IPS-NIHi11 (cell line): ENCODE measurements at regions not wholly inside any gene's neighbourhood (a gene's known extent, or its start where the extent isn't known, plus 50 kb on each side); places are given as distances from the start of the nearest gene placed in this dataset.

Experiments
- DNase-seq: peaks from one replicate; pipeline ENCODE4 v3.0.0; 2012; ENCODE audit warnings: mixed read lengths, low spot score

DNA sequence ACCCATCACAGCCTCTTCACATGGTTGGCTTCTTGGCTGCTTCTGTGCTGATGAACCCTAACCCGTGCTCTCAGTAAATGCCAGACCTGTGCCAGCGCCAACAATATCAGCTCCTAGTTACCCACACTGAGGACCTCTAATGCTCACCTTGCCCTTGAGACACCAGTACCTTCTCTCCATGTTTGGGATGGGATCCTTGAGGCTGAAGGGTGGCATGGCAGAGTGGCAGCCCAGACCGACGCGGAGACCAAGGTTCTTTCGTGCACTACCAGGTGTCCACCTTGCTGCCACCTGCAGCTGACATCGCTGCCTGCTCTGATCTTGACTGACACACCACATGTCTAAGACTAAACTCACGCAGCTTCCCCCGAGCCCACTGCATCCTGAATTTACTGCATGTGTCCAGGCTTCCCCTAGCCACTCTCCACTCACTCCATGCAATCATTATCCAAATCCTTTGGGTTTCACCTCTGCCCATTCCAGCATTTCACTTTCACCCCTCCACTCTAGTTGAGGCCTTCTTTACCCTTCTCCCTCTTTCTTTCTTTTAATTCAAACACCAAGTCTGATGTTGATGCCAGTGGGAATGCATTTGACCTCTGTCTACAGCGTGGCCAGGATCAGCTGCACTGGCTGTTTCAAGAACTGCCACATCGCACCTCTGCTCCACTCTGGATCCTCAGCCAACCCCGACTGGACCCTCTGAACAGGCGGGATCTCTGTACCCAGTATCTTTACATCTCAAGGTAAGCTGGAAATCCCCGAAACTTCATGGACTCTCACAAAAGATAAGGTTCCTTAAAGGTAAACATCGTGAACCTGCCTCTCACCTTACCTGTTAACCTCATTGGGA, 294.9 kb downstream of the GLRX3 start:
- no peak for DNase-seq

DNA sequence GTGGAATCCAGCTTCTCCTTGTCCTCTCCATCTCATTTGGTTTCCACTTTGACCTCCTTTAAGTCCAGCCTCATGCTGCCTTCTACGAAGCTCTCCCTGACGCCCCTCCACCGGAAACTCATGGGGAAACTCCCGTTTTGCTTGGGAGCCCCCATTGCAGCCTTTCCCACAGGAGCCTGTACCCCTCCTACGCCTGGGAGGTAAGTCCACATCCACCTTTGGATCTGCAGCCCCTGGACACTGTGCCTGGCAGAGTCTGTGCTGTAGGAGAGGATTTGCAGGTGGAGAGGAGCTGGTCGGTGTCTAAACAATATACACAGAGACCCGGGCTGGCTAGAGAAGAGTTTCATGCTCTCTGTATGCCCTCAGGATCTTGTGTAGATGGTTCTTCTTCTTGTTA, 296.1 kb downstream of the GLRX3 start:
- no peak for DNase-seq

DNA sequence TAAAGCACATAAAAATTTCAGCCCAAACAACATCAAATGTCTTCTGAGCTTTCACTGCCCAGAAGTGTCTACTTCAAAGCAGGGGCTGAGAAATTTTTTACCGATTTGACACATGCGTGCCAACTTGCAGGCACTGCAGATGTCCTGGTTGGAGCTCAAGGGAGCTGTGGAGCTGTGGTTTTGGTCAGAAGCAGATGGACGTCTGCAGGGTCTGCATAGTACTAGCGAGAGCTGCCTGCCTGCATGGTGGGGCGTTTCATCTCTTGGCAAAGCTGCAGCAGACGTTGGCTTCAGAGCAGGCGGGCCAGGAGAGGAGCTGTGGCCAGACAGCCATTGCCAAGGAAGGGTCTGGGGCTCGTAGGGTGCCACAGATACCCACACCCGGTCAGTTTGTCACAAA, 296.7 kb downstream of the GLRX3 start:
- DNase-seq = no peak

DNA sequence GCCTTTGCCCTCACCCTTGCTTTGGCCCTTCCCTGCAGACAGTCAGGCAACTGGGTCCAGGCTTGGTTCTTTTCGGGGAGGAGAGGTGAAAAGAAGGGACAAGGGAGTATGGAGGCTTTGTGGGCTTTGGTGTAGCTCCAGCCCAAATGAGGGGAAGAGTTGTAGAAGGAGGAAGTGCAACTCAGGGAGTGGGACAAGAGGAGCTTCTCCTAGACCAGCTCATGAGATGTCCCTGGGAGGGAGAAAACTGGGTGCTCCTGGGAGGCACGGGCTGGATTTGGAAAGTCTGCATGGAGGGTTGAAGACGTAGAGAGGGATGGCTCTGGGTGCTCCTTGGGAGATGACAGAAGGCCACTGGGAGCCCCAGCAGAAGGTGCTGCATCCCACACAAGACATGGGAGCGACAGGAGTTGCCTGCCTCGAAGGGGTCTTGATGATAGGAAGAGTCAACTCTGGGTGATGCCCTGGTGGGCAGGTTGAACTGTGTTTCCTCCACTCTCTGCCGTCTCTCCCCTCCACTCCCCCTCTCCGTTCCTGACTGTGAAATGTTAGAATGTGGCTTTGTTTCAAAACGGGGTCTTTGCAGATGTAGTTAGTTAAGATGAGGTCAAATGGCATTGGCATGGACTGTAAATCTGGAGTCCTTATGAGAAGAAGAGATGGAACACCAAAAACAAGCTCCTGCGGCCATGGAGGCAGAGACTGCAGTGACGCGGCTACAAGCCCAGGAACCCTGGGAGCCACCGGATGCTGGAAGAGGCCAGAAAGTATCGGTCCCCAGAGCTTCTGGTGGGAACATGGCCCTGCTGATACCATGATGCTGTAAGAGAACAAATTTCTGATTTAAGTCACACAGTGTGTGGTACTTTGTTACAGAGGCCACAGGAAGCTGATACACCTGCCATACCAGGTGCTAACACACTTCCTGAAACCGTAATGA, 298.5 kb downstream of the GLRX3 start:
- no peak for DNase-seq

DNA sequence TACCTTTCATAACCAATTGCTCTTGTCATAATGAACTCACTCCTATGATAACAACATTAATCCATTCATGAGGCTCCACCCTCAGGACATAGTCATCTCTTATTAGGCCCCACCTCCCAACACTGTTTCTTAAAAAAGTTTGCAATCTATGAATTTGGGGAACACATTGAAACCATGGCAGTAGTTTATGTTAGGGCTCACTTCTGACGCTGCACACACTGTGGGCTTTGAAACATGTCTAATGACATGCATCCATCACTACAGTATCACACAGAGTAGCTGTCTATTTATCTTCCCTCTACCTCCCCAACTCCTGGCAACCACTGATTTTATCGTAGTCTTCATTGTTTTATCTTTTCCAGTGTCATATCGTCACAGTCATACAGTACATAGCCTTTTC, 299.8 kb downstream of the GLRX3 start:
- DNase-seq = no peak

DNA sequence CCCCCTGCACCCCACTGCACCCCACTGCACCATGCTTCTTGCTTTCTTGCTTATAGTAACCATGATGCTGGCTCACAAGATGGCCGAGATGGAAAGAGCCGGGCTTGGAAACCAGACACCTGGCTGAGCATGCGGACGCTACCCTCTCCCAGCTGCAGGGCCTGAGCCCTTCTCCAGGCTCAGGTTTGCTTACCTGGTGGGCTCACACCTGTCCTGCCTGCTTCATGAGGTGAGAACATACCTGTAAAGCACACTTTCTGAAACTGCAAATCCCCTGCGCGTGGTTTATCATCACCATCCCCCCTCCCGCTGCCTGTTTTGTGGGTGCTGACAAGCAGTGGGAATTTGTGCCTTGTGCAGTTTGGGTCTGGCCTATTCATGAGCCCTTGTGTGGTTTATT, 302.7 kb downstream of the GLRX3 start:
- no peak for DNase-seq

DNA sequence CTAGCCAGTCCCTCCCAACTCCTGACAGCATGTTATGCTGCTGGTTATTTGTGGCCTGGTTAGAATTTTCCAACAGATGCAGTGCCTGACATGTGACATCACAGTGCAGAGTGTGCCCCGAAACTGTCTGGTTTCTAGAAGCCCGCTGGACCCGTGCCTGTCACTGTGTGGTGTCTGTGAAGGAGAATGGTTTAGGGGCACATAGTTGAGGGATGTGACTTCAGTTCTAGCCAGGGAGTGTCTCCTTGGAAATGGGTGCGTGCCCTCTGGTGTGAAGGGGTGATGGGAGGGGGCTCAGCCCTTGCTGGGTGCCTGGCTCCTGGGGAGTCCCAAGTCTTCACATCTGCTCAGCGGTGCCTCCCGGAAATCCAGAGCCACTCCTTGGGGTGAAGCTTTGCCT, 303.6 kb downstream of the GLRX3 start:
- DNase-seq = no peak

DNA sequence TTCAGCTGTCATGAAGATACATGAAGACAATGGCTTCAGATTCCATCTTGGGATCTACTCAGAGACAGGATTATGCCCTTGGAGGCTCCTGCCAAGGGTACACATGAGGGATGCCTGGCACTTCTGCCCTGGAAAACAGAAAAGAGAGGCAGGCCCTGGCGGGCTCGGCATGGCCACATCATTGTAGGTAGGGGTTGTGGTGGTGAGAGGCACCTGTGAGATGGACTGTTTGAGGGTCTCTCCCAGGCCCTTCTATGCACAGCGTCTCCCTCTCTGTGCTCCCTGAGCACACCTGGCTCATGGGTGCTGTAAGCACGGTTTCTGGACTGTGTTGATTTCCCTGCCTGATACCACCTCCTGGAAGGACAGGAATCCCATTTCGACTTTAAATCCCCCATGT, 304.3 kb downstream of the GLRX3 start:
- no peak for DNase-seq

DNA sequence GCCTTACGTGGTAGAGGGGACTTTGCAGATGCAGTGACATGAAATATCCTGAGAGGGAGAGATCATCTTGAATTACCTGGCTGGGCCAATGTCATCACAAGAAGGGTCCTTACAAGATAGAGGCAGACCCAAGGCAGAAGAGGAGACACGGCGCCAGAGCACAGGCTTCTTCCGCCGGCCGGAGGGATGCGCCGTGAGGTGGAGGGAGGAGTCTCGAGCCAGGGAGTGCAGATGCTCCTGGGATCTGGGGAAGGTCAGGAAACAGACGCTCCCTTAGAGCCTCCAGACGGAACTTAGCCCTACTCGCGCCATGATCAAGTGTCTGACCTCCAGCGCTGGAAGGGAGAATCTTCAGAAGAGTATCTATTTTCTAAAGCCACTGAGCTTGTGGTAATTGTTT, 304.8 kb downstream of the GLRX3 start:
- DNase-seq = no peak

DNA sequence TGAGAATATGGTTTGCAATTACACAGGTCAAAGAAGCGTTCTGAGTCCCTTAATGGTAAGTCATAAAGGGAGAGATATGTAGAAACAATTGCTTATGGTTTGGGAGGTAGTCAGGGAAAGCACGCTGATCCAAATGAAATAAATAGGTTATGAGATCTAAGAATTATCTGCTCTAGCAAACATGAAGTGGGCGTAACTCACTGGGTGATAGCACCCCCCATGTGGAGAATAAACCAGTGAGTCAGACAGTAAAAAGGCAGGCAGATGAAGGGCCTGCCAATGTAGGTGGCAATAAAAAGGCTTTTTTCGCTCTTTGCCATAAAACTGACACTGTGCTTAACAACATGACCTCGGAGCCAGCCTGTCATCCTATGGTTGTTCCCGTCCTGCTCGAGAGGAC, 306.9 kb downstream of the GLRX3 start:
- no peak for DNase-seq

DNA sequence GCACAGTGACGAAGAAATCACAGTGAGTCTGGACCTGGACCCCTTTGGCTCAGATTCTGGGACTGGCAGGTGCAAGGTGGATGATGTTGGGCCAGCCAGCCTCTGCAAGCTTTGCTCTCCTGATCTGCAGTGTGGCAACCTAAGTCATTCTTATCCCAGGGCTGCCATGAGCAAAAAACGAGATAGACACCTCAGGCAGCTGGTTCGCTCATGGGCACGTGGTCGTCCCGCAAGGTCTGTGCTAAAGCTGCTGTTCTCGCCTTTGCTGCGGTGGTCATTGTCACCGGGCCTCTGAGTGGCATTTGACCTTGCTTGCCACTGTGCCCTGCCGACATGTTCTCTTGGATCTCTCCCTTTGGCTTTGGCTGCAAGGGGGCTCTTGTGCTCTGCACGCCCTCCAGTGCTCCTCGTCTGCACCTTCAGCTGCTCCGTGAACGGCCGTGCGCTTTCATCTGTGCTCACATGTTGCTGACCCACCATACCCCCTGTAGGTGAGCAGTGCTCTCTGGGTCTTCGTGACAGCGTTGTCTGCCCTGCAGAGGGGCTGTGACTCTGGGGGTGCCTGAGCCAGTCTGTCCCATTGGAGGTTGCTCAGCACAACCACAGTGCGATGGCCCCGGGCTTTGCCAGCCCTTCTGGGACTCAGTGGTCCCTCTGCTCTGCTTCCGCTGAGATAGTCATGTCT, 317.0 kb downstream of the GLRX3 start:
- no peak for DNase-seq

DNA sequence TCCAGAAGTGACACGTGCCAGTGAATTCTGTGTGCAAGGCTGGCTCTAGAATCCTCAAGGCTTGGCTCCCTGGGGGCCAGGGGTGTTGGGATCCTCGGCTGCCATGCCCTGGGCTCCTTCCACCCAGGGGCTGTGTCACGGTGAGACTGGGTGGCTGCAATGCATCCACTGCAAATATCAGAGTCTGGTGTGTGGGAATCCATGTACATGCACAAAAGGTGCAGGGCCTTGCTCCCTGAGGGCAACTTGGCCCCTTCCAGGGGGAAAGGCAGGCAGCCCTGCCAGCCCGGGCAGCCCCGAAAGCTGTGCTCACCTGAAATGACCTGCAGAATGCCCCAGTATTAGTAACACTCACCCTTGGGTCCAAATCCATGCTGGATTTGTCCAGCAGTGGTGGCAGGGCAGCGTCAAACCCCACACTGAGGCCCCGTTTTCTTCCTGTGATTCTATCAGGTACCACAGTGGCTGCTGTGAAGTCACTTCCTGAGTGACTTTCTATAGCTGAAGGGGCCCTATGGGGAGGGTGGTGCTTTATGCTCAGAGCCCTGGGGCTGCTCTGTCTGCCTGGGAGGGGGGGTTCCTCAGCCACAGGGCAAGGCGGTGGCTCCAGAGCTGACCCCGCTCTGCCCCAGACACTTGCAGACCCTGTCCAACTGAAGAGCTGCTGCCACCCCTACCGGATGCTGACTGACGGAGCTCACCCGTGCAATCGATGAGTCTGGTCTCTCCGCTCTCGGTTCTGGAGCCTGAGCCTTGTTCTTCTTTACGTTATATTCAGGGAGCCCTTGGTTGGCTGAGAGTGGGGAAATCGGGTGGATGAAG, 317.7 kb downstream of the GLRX3 start:
- no peak for DNase-seq

DNA sequence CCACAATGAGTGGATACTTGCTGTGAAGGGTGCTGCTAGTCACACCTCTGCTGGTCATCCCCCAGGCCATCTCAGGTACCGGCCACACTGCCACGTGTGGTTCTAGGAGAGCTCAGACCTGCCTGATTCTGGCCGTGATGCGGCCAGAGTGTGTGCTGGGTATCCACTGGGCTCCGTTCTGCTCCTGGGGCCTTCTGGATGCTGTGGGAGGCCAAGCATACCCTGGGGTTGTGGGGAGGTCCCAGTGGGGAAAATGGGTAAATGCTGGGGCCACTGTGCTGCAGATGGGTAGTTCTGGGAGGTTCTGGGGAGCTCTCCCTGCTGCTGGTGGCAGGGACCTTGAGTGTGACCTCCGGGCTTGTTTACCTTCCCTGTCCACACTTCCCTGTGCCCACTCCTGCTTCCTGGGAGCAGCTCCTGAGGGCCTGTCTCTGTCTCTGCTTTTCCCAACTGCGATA, 318.4 kb downstream of the GLRX3 start:
- no peak for DNase-seq

DNA sequence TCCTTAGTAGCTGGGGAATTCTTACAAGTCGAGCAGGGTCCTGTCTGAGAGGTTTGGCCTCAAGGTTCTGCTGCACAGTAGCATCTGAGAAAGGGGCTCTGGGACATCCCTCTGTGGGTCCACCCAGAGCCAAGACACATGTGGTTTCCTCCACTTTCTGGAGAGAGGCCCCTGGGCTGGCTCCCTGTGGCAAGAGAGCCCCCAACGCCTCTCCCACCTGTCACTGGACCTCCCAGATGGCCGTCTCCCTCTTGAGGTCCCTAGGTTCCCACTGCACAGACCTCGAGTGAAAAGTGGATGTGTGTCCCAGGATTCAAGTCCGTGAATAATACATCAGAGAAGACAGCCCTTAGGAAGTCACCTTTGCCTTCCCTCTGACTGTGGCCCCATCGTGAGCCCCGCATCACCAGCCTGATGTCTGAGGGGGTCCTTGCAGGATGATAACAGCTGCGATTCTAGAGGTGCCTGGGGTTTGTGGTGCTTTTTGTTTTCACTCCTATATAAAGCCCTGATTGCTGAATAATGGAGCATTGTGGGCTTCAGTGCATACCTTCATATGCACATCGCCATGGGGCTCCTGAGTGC, 319.0 kb downstream of the GLRX3 start:
- no peak for DNase-seq

DNA sequence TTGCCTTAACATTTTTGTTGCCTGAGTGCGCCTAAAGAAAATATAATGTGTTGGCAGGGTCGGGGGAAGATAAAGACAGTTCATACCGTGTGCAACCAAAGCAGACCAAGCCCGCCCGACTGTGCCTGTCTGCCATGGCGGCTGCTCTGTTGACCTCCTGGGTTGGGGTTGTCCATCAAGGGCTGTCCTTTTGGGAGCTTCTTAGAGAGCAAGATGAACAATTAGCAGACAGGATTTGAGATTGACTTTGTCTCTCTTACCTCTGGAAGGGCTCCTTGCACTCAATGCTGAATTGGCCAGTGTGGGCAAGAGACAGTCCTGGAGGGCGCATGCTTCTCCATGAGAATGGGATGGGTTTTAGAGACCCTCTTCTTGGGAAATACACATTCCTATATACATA, 319.6 kb downstream of the GLRX3 start:
- DNase-seq = no peak

DNA sequence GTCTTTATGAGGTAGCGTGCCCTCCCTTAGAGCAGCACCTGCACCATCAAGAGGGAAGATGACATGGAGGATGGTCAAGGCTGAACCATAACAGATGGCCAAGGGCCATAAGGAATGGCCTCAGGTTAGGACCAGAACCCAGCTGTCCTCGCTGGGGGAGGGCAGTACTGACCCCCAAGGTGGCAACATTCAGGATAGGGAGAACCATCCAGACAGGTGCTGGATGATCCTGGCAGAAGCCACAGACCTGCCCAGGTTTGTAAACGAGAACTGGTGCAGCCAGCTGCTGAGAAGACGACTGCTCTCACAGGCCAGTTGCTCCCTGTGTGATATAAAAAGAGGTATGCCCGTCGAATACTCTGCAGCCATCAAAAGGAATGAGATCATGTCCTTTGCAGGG, 320.4 kb downstream of the GLRX3 start:
- no peak for DNase-seq

DNA sequence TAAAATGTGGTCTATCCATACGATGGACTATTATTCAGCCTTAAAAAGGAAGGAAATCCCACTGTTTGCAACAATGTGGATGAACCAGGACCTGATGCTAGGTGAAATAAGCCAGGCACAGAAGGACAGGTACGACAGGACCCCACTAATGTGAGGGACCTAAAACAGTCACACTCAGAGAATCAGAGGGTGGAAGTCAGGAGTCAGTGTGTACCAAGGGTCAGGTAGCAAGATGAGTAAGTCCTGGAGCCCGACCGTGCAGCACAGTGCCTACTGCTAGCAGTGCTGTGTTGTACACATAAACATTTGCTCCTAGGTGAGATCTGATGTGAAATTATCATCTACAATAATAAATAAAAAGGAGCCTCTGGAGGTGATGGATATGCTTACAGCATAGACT, 322.3 kb downstream of the GLRX3 start:
- no peak for DNase-seq

DNA sequence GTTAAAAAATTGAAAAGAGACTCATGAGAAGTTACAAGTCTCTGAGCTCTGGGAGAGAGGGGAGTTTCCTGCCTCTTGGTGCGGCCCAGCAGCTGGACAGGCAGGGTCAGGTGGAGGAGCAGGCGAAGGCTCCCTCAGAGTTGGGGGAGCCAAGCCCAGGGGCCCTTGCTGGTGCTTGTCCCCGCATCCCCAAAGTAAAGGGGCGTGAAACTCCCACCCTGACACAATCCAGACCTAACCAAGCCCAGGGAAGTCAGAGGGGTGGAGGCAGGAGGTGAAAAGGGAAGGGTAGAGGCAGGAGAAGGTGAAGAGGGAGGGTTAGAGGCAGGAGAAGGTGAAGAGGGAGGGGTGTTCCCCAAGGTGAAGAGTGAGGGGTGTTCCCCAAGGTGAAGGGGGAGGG, 322.8 kb downstream of the GLRX3 start:
- no peak for DNase-seq

DNA sequence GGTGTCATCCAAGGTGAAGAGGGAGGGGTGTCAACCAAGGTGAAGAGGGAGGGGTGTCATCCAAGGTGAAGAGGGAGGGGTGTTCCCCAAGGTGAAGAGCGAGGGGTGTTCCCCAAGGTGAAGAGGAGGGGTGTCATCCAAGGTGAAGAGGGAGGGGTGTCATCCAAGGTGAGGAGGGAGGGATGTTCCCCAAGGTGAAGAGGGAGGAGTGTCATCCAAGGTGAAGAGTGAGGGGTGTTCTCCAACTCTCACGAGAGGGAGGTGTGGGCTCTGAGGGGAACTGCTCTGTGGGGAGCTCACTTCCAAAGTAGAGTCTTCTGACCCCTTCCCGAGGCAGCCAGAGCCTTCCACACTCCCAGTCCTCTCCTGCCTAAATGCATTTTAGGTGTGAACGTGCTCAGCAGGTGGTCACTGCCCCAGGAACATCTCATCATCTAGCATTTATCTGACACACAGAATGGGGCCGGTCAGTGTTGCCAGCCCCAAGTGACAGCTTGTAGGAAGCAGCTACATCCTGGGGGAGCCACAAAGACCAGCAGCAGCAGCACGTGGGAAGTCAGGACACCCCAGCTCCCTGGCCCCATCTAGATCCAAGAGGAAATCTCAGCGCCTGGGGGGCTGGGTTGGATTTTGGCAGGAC, 323.8 kb downstream of the GLRX3 start:
- no peak for DNase-seq

DNA sequence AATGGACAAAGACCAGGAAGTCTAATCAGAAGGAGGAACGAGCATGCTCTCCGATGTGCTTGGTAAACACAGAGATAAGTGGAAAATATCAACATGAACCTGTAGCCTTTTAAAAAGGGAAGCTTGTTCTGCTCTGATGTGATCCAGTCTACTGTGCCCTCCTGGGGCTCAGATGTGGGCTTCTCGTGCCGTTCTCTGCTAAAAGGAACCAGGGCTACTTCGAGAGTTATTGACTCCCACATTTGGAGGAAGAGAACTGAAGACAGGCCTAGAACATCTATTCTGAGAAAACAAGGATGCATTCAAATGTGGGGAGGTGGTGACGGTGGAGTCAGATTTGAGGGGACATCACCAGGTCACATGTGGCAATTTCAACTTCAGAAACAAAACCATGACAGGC, 325.4 kb downstream of the GLRX3 start:
- no peak for DNase-seq
